Central memory CD8-positive, alpha-beta T cell (primary cell): ENCODE measurements at regions not wholly inside any gene's neighbourhood (a gene's known extent, or its start where the extent isn't known, plus 50 kb on each side); places are given as distances from the start of the nearest gene placed in this dataset.
"Not testable (repeated sequence)": the region's sequence is repeated elsewhere in the genome, so short reads cannot be mapped to it uniquely, and the experiment has no call there.

ENCODE experiments used
- ATAC-seq: fragments of 150-1000 bp; cut with Tn5 transposase; replicated peaks from 2 replicates; pipeline ENCODE4 v1.10.0; 2022; ENCODE audit warnings: mild to moderate bottlenecking, moderate FRiP score, moderate number of reproducible peaks; ENCODE audit not compliant: poor library complexity, severe bottlenecking; ENCODE audit errors: extremely low read depth
- DNase-seq, 2 donors: peaks; one replicate each; pipeline ENCODE4 v3.0.0; 2021; ENCODE audit warnings: low spot score in 2 of 2
- H3K27ac Mint-ChIP-seq: one replicate; pipeline ENCODE4 v1.8.0; 2022; ENCODE audit warnings: low read depth, mild to moderate bottlenecking, moderate library complexity, mixed read lengths
- H3K27me3 Mint-ChIP-seq: one replicate; pipeline ENCODE4 v1.8.0; 2022; ENCODE audit warnings: mixed read lengths
- H3K36me3 Mint-ChIP-seq: one replicate; pipeline ENCODE4 v1.8.0; 2022; ENCODE audit warnings: mild to moderate bottlenecking, moderate library complexity, mixed read lengths; ENCODE audit not compliant: insufficient read depth
- H3K4me1 Mint-ChIP-seq: one replicate; pipeline ENCODE4 v1.8.0; 2022; ENCODE audit warnings: mixed read lengths
- H3K4me3 Mint-ChIP-seq: one replicate; pipeline ENCODE4 v1.8.0; 2022; ENCODE audit warnings: mild to moderate bottlenecking, moderate library complexity, mixed read lengths
- H3K9me3 Mint-ChIP-seq: one replicate; pipeline ENCODE4 v1.8.0; 2022; ENCODE audit warnings: mixed read lengths

DNA sequence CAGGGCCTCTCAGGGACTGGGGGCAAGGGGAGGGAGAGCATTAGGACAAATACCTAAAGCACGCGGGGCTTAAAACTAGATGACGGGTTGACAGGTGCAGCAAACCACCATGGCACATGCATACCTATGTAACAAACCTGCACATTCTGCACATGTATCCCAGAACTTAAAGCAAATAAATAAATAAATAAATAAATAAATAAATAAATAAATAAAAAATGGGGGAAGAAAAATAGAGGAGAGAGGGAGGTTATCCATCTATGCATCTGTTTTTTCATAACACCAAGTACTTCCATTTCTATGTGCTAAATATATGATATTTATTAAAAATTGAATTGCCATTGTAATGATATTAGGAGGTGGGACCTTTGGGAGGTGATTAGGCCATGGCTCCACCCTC is 539.5 kb downstream of the TRIML1 start:
- H3K27me3 Mint-ChIP-seq, H3K27ac Mint-ChIP-seq, H3K4me3 Mint-ChIP-seq, H3K36me3 Mint-ChIP-seq, H3K4me1 Mint-ChIP-seq, DNase-seq, ATAC-seq: not testable (repeated sequence)
- peaks cover 35% of the 10 kb centered on the region for H3K9me3 Mint-ChIP-seq

DNA sequence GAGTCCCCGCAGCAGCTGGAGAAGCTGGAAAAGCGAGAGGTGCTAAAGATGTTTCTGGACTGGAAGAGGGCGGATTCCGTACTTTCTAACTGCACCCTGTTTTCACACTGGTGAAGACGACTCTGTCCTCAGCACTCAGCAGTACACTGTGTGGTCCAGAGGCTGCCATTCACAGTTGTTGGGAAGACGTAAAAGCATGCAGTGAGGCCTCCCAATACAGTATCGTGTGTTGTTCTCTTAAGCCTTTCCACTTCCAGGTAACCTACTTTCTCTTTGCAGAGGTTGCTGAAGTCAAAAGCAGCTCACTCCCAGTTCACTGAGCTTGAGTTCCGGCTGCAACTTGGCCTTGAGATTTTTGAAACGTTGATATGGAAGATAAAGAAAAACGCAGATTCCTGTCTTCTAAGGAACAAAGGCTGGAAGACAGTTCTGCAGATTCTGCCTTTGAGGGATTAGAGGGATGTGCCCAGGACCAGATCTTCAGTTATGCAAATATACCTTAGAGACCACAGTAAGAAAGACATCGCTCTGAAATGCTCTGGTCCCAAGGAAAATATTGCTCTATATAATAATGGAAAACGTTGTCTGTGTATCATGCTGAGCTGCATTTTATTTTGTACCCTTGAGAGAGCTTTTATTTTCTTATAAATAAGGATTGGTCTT is 540.9 kb downstream of the TRIML1 start:
- Mint-ChIP-seq H3K4me3 (no peak overlapping the region), H3K4me1 (no peaks in the 10 kb centered on the region), H3K27me3 (no peaks in the 10 kb centered on the region), H3K27ac (no peak overlapping the region), H3K36me3 (no peaks in the 10 kb centered on the region), H3K9me3 (peaks cover 27% of the 10 kb centered on the region)
- ATAC-seq: no peak
- DNase-seq: no peak

GRCh38 chr4:188680667-188681063 is 541.4 kb downstream of the TRIML1 start:
- Mint-ChIP-seq H3K27ac (no peak overlapping the region), H3K4me3 (no peak overlapping the region), H3K27me3 (no peaks in the 10 kb centered on the region), H3K9me3 (peaks cover 22% of the 10 kb centered on the region), H3K4me1 (no peaks in the 10 kb centered on the region), H3K36me3 (no peaks in the 10 kb centered on the region)
- DNase-seq (no peak), ATAC-seq (no peak)

- DNase-seq (no peak), ATAC-seq (no peak)
- H3K36me3 Mint-ChIP-seq: no peaks in the 10 kb centered on the region
- H3K4me3 Mint-ChIP-seq: no peak overlapping the region
- H3K27me3 Mint-ChIP-seq: no peaks in the 10 kb centered on the region
- H3K9me3 Mint-ChIP-seq: peaks cover 27% of the 10 kb centered on the region
- H3K4me1 Mint-ChIP-seq: no peaks in the 10 kb centered on the region
- no peak overlapping the region for H3K27ac Mint-ChIP-seq
Observed at GRCh38 chr4:188682321-188682720, 543.1 kb downstream of the TRIML1 start.

DNA sequence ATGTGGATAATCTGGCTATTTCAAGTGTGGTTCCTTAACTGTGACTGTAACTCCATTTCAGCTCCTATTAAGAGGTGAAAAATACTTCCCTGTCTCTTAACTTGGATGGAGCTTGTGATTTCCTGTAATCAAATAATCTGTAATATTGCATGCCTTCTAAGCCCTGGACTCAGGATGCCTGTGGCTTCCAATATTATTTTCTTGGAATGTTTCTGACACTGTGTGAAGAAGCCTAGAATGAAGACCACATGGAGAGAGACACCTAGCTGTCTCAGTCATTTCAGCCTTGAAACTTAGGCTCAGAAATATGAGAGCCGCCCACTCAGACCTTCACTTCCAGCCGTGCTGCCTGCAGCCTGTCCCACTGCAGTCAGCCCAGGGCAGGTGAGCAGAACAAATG is 544.3 kb downstream of the TRIML1 start:
- DNase-seq: no peak
- H3K27ac Mint-ChIP-seq: no peak overlapping the region
- H3K9me3 Mint-ChIP-seq: peaks cover 28% of the 10 kb centered on the region
- no peak overlapping the region for H3K4me3 Mint-ChIP-seq
- no peaks in the 10 kb centered on the region for H3K4me1 Mint-ChIP-seq
- ATAC-seq: no peak
- no peaks in the 10 kb centered on the region for H3K36me3 Mint-ChIP-seq
- no peaks in the 10 kb centered on the region for H3K27me3 Mint-ChIP-seq

DNA sequence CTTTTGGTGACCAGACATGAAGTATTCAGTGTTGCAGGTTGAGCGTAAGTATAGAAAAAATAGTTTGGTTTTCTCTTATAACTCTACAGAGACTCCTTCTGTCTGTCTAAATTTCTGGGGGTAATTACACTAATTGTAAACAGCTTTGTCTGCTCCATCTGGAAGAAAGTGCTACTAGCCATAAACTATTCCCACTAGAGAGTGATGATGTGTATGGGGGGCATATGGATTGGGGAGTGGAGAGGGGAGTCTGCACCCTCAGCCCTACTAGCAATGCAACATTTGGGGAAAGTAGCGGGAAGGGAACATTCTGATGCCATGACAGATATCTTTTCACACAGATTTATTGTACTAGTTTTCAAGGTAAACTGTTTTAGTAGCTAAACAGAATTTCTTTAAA is 549.7 kb downstream of the TRIML1 start:
- H3K4me1 Mint-ChIP-seq: no peaks in the 10 kb centered on the region

GRCh38 chr4:188691811-188692210 is 552.6 kb downstream of the TRIML1 start:
- Mint-ChIP-seq H3K36me3 (no peaks in the 10 kb centered on the region), H3K27ac (no peak overlapping the region), H3K4me1 (no peaks in the 10 kb centered on the region), H3K27me3 (no peaks in the 10 kb centered on the region), H3K9me3 (peaks cover 11% of the 10 kb centered on the region), H3K4me3 (no peak overlapping the region)
- DNase-seq: no peak
- ATAC-seq: no peak

More for the DNA sequence above, 549.7 kb downstream of the TRIML1 start:
- ATAC-seq (no peak), DNase-seq (no peak)
- Mint-ChIP-seq H3K4me3 (no peak overlapping the region), H3K9me3 (peaks cover 13% of the 10 kb centered on the region), H3K36me3 (no peaks in the 10 kb centered on the region), H3K27me3 (no peaks in the 10 kb centered on the region), H3K27ac (no peak overlapping the region)

DNA sequence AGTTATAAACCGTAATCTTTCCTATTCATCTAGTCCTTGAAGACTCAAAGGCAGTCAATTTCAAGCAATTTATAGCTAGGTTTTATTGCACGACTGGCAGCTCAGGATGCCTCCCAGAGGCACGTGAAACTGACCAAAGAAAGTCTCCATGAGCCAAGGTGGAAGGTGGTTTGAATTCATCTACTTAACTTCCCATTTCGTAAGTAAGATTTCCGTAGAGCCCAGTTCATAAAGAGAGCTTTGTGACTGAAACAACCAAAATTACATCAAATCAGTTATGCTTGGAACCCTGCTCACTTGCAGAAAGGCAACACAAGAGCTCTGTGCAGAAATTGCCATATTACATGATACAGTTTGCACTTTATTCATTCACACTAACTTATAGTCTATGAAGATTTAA is 556.0 kb downstream of the TRIML1 start:
- H3K4me3 Mint-ChIP-seq: no peak overlapping the region
- peaks cover 5% of the 10 kb centered on the region for H3K9me3 Mint-ChIP-seq
- H3K27me3 Mint-ChIP-seq: no peaks in the 10 kb centered on the region
- no peak overlapping the region for H3K27ac Mint-ChIP-seq
- no peaks in the 10 kb centered on the region for H3K36me3 Mint-ChIP-seq
- H3K4me1 Mint-ChIP-seq: no peaks in the 10 kb centered on the region
- ATAC-seq (no peak), DNase-seq (no peak)

DNA sequence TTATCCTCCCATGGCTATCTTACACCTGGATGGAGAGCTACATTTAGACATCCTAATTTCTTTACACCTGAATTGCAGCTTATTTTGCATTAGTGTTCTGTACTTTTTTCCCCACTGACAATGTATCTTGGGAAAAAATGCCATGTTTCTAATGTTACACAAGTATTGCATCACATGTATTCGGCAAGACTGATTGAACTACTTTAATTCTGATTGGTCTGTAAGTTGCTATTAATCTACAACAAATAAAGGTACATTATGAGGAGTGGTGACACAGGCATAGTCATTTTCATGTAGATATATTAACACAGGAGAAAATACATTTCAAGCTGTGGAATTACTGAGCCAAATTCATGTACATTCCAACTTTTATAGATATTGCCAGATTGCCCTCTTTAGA is 558.0 kb downstream of the TRIML1 start:
- Mint-ChIP-seq H3K27me3 (no peaks in the 10 kb centered on the region), H3K36me3 (no peaks in the 10 kb centered on the region), H3K27ac (no peak overlapping the region), H3K4me3 (no peak overlapping the region), H3K4me1 (no peaks in the 10 kb centered on the region), H3K9me3 (peaks cover 5% of the 10 kb centered on the region)
- no peak for ATAC-seq
- no peak for DNase-seq

GRCh38 chr4:188701952-188702351 is 562.7 kb downstream of the TRIML1 start:
- H3K27me3 Mint-ChIP-seq: no peaks in the 10 kb centered on the region
- no peak overlapping the region for H3K27ac Mint-ChIP-seq
- H3K4me1 Mint-ChIP-seq: no peaks in the 10 kb centered on the region

DNA sequence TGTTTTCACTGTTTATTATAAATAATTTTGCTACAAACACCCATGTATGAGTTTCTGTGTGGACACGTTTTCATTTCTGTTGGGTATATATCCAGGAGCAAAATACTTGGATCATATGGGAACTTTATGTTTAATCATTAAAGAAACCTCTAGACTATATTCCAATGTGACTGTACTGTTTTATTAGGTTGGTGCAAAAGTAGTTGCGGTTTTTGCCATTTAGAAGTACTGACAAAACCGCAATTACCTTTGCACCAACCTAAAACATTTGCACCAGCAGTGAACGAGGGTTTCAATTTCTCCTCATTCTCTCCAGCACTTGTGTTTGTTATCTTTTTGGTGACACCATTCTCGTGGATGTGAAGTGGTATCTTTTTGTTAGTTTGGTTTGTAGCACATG is 565.0 kb downstream of the TRIML1 start:
- H3K9me3 Mint-ChIP-seq: peaks cover 10% of the 10 kb centered on the region

More at GRCh38 chr4:188701952-188702351, 562.7 kb downstream of the TRIML1 start:
- ATAC-seq: no peak
- peaks cover 5% of the 10 kb centered on the region for H3K9me3 Mint-ChIP-seq
- DNase-seq: no peak
- H3K4me3 Mint-ChIP-seq: no peak overlapping the region
- H3K36me3 Mint-ChIP-seq: no peaks in the 10 kb centered on the region

DNA sequence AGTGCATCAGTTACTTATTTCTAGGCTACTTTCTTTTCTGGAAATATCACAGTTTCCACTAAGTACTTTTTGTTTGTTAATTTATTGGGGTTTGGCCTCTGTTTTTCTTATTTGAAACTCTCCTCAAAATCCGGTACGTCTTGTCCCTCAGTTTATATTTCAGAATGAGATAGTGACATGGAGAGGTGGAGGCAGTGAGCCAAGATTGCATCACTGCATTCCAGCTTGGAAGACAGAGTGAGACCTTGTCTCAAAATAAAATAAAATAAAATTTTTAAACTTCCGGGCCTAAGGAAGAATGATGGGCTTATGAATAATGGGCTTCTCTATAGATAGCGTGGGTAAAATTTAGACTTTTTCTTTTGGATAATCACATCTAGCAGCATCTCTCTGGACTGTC is 567.8 kb downstream of the TRIML1 start:
- Mint-ChIP-seq H3K36me3 (no peaks in the 10 kb centered on the region), H3K27me3 (no peaks in the 10 kb centered on the region), H3K4me3 (no peak overlapping the region), H3K4me1 (no peaks in the 10 kb centered on the region), H3K27ac (no peak overlapping the region), H3K9me3 (peaks cover 10% of the 10 kb centered on the region)
- DNase-seq: no peak
- no peak for ATAC-seq

More for the DNA sequence above, 565.0 kb downstream of the TRIML1 start:
- no peaks in the 10 kb centered on the region for H3K36me3 Mint-ChIP-seq
- H3K4me3 Mint-ChIP-seq: no peak overlapping the region
- H3K27ac Mint-ChIP-seq: no peak overlapping the region
- DNase-seq (no peak), ATAC-seq (no peak)
- H3K27me3 Mint-ChIP-seq: no peaks in the 10 kb centered on the region
- no peaks in the 10 kb centered on the region for H3K4me1 Mint-ChIP-seq

- ATAC-seq: no peak
- no peaks in the 10 kb centered on the region for H3K36me3 Mint-ChIP-seq
- no peaks in the 10 kb centered on the region for H3K27me3 Mint-ChIP-seq
- no peak overlapping the region for H3K4me3 Mint-ChIP-seq
- H3K27ac Mint-ChIP-seq: no peak overlapping the region
- H3K4me1 Mint-ChIP-seq: no peaks in the 10 kb centered on the region
- H3K9me3 Mint-ChIP-seq: peaks cover 16% of the 10 kb centered on the region
- DNase-seq: no peak
Observed at GRCh38 chr4:188714501-188714900, 575.3 kb downstream of the TRIML1 start.
